MM.1S (cell line): ENCODE measurements at regions not wholly inside any gene's neighbourhood (a gene's known extent, or its start where the extent isn't known, plus 50 kb on each side); places are given as distances from the start of the nearest gene placed in this dataset.

Experiments used
- CTCF ChIP-seq: fragments of 300-600 bp; sonication (generic); IDR thresholded peaks from 2 replicates; pipeline ENCODE4 v1.5.1; 2016; ENCODE audit warnings: antibody characterized with exemption, low read length, mixed read lengths
- EZH2 ChIP-seq: fragments of 300-600 bp; sonication (generic); optimal IDR thresholded peaks from 2 replicates; pipeline ENCODE3; 2017; ENCODE audit warnings: low read depth, mild to moderate bottlenecking, antibody characterized with exemption, low read length, mixed read lengths
- EZH2phosphoT487 ChIP-seq: fragments of 300-600 bp; sonication (generic); IDR thresholded peaks from 2 replicates; pipeline ENCODE4 v1.6.1; 2018; ENCODE audit warnings: antibody characterized with exemption, low read length

GRCh38 chr4:55753856-55754255 is 65.7 kb upstream of the EXOC1L start:
- no peak for TF ChIP-seq CTCF
- no peak for TF ChIP-seq EZH2phosphoT487
- TF ChIP-seq EZH2 = no peak
